ENCODE measurements at regions not wholly inside any gene's neighbourhood (a gene's known extent, or its start where the extent isn't known, plus 50 kb on each side); places are given as distances from the start of the nearest gene placed in this dataset.

GRCh38 chr1:95957748-95958147, 723.7 kb downstream of the RWDD3 start:
- H2AFZ ChIP-seq (ENCODE audit: low read length) = no peak overlapping the region
- H3K27ac ChIP-seq (ENCODE audit: extremely low read length, insufficient read depth, low read length) = no peak overlapping the region
- H3K4me3 ChIP-seq (replicated peaks in 1 of 3; ENCODE audit: insufficient read depth in 1 of 3, low read depth in 2 of 3, low read length in 3 of 3) = no peak overlapping the region
- H3K4me1 ChIP-seq (ENCODE audit: insufficient read depth, low read length) = no peaks in the 10 kb centered on the region
- H4K20me1 ChIP-seq (ENCODE audit: insufficient read depth, low read length) = no peaks in the 10 kb centered on the region
- in situ Hi-C loops (cut with HindIII; ENCODE audit: extremely low pct_ligation_motif_present, low pct_unique_long_range_greater_than_20kb) = no loop called here
- TF ChIP-seq MED13 (CRISPR knock-in tag; IDR thresholded peaks at IDR 0.05) (no peak), ZBTB25 (CRISPR knock-in tag; IDR thresholded peaks at IDR 0.05) (no peak), ZGPAT (CRISPR knock-in tag; IDR thresholded peaks at IDR 0.05) (no peak), NRL (CRISPR knock-in tag; IDR thresholded peaks at IDR 0.05; ENCODE audit: borderline replicate concordance) (no peak), ZSCAN22 (CRISPR knock-in tag; IDR thresholded peaks at IDR 0.05) (no peak), NR2C2 (CRISPR knock-in tag; IDR thresholded peaks at IDR 0.05; ENCODE audit: borderline replicate concordance) (no peak), E2F5 (CRISPR knock-in tag; conservative IDR thresholded peaks at IDR 0.05) (no peak), RBAK (CRISPR knock-in tag; IDR thresholded peaks at IDR 0.05) (no peak), EHMT2 (IDR thresholded peaks at IDR 0.05; ENCODE audit: borderline replicate concordance, low read depth, low read length) (no peak), FOSL2 (CRISPR knock-in tag; IDR thresholded peaks at IDR 0.05) (no peak), HOXA3 (CRISPR knock-in tag; IDR thresholded peaks at IDR 0.05) (no peak)
- intact Hi-C loops (cut with micrococcal nuclease; ENCODE audit: unreplicated experiment) = no loop called here
- H3K79me2 ChIP-seq (ENCODE audit: insufficient read depth, low read length) = no peaks in the 10 kb centered on the region
- DNase-seq (ENCODE audit: low spot score) (no peak), ATAC-seq (no peak), FAIRE-seq (no peak)
- peaks cover 6% of the 10 kb centered on the region; the same call in 1 of the 2 replicates for H3K9me3 ChIP-seq (ENCODE audit: low read length)
- POLR2A ChIA-PET = no interaction called here
- BruUV-seq (replicated peaks) = no TSS peak
- no peaks in the 10 kb centered on the region for H3K27me3 ChIP-seq (ENCODE audit: control insufficient read depth in 1 of 2, insufficient read depth in 2 of 2, low read length in 2 of 2)
- no peak overlapping the region for H3K9ac ChIP-seq (ENCODE audit: insufficient read depth, low read depth, low read length)
- no peaks in the 10 kb centered on the region for H3K36me3 ChIP-seq (replicated peaks in 1 of 2; ENCODE audit: control insufficient read depth in 1 of 2, insufficient read depth in 2 of 2, low read length in 2 of 2)
- WGBS (ENCODE audit: low lambda C conversion rate) = 0% methylated on average over 1 of the region's 1 CpG
- CTCF ChIA-PET (ENCODE audit: low intra/inter-chr PET ratio, low total read pairs) = no interaction called here
- H3K4me2 ChIP-seq (ENCODE audit: low read depth, low read length) = no peak overlapping the region
